ENCODE measurements at regions not wholly inside any gene's neighbourhood (a gene's known extent, or its start where the extent isn't known, plus 50 kb on each side); places are given as distances from the start of the nearest gene placed in this dataset.

DNA sequence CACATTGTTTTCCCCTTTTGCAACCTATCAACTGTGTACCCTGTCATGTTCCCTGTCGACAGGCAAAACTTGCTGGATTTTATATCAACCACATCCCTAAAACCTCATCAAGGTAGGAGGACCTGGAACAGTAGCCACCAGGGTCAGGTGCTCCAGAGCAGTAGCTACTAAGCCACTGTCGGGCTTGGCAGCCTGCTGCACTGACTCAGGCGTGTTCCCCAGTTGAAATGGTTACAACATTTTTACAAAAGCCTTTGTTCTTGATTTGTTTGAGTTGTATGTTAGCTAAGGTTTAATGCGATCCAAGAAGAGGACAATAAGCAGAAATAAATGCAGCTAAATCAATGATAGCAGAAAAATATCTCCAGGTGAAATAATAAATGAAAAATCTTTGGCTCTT, 407.4 kb upstream of the TLE4 start:
- Mint-ChIP-seq H3K9me3 (peaks cover 0 to 7% (median 0%) of the 10 kb centered on the region in 5 donors), H3K4me3 (no peak overlapping the region), H3K27ac (no peak overlapping the region), H3K27me3 (peaks cover 0 to 5% of the 10 kb centered on the region in 2 donors), H3K36me3 (no peaks in the 10 kb centered on the region), H3K4me1 (no peaks in the 10 kb centered on the region)
- no peaks in the 10 kb centered on the region for H3K36me3 ChIP-seq (ENCODE audit: insufficient read depth, low read length)
- H3K4me3 ChIP-seq (ENCODE audit: low read length) = no peak overlapping the region
- POLR2A ChIA-PET = no interaction called here
- H3K27ac ChIP-seq (ENCODE audit: low read depth, low read length) = no peak overlapping the region
- H3K27me3 ChIP-seq (ENCODE audit: insufficient read depth, low read length, poor library complexity, severe bottlenecking) = no peaks in the 10 kb centered on the region
- H3K4me1 ChIP-seq (ENCODE audit: insufficient read depth, low read length) = no peaks in the 10 kb centered on the region
- DNase-seq = no peak
- CTCF ChIA-PET = no interaction called here
- no peaks in the 10 kb centered on the region for H3K9me3 ChIP-seq (ENCODE audit: low read length)

DNA sequence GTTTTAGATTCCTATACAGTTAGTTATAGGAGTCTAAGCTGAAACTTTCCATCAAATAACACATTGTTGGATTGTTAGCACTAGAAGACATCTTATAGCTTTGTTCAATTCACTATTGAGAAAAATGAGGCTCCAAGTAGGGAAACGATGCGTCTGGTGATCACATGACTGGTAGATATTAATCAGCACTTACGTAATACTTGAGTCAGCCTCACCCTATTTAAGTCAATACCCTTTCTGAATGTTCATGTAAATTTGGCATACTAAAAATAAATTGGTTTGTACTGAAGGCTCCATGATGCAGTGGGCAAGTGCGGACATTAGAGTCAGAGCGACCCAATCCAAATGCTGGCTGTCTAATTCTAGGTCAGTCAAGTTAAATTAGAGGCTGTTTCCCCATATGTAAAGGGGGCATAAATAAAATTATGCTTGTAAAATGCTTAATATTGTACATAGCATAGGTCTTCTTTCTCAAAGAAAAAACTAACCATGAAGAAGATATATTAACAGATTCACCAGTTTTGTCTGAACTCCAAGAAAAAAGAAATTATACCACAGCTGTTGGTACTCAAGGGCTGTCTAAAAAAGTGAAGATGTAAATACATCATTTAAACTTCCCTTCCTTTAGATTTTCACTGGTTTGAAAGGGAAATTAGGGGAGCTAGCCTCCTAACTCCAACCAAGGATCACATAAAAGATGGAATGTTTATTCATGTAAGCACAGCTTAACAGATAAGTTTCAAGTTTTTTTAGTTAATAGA, 406.6 kb upstream of the TLE4 start:
- no peaks in the 10 kb centered on the region for H3K9me3 ChIP-seq (ENCODE audit: low read length)
- peaks cover 0 to 3% of the 10 kb centered on the region in 2 donors for H3K27me3 Mint-ChIP-seq
- H3K27me3 ChIP-seq (ENCODE audit: insufficient read depth, low read length, poor library complexity, severe bottlenecking) = no peaks in the 10 kb centered on the region
- POLR2A ChIA-PET = no interaction called here
- H3K4me3 Mint-ChIP-seq = no peak overlapping the region
- no peak overlapping the region for H3K4me3 ChIP-seq (ENCODE audit: low read length)
- no peaks in the 10 kb centered on the region for H3K36me3 Mint-ChIP-seq
- no peak overlapping the region for H3K27ac ChIP-seq (ENCODE audit: low read depth, low read length)
- H3K36me3 ChIP-seq (ENCODE audit: insufficient read depth, low read length) = no peaks in the 10 kb centered on the region
- no peak overlapping the region for H3K27ac Mint-ChIP-seq
- peaks cover 0 to 6% (median 0%) of the 10 kb centered on the region in 5 donors for H3K9me3 Mint-ChIP-seq
- H3K4me1 ChIP-seq (ENCODE audit: insufficient read depth, low read length) = no peaks in the 10 kb centered on the region
- CTCF ChIA-PET = no interaction called here
- DNase-seq = no peak
- H3K4me1 Mint-ChIP-seq = no peaks in the 10 kb centered on the region

DNA sequence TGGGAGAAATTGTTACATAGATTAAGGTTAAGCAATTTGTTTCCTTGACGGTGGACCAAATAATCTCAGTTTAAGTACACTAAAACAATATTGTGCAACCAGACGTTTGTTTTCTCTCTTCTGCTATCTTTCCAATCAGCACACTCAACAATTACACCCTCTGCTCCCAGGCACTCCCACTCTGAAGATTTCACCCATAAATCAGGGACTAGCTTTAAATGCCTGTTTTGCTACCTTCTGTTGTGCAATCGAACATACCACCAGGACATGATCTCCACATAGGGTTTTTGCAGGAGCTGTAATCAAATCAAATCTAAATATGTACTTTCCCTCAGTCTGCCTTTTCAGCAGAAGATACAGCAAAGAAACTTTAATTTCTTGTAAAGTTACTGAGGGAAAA, 405.8 kb upstream of the TLE4 start:
- H3K9me3 Mint-ChIP-seq = peaks cover 0 to 6% (median 2%) of the 10 kb centered on the region in 5 donors
- CTCF ChIA-PET = no interaction called here

DNA sequence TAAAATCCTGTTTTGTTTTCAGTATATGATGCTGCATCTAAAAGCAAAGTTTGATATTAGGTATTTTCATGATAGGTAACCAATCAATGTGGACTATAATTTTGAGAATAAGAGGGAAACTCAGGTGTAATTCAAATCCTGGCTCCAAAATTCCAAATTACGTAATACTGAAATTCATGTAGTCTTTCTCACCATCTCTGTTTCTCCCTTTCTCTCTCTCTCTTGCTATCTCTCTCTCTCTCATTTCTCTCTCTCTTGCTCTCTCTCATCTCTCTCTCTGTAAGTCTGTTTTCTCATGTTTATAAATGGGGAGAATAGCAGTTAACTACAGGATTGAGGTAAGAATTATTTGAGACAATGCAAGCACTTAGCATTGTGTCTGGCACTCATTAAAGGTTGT, 401.1 kb upstream of the TLE4 start:
- H3K9me3 Mint-ChIP-seq = peaks cover 0 to 6% (median 2%) of the 10 kb centered on the region in 5 donors
- Histone ChIP-seq H3K27me3 (ENCODE audit: insufficient read depth, low read length, poor library complexity, severe bottlenecking) (no peaks in the 10 kb centered on the region), H3K4me1 (ENCODE audit: insufficient read depth, low read length) (no peaks in the 10 kb centered on the region), H3K4me3 (ENCODE audit: low read length) (no peak overlapping the region), H3K27ac (ENCODE audit: low read depth, low read length) (no peak overlapping the region), H3K36me3 (ENCODE audit: insufficient read depth, low read length) (no peaks in the 10 kb centered on the region), H3K9me3 (ENCODE audit: low read length) (no peaks in the 10 kb centered on the region)
- no peaks in the 10 kb centered on the region for H3K4me1 Mint-ChIP-seq
- CTCF ChIA-PET = no interaction called here
- H3K4me3 Mint-ChIP-seq = no peak overlapping the region
- no peak overlapping the region for H3K27ac Mint-ChIP-seq
- H3K27me3 Mint-ChIP-seq = peaks cover 0 to 3% of the 10 kb centered on the region in 2 donors
- POLR2A ChIA-PET = no interaction called here
- no peak for DNase-seq
- H3K36me3 Mint-ChIP-seq = no peaks in the 10 kb centered on the region

More for the DNA sequence above, 405.8 kb upstream of the TLE4 start:
- H3K9me3 ChIP-seq (ENCODE audit: low read length) = no peaks in the 10 kb centered on the region
- no peak overlapping the region for H3K4me3 ChIP-seq (ENCODE audit: low read length)
- no peak for DNase-seq
- no peaks in the 10 kb centered on the region for H3K27me3 ChIP-seq (ENCODE audit: insufficient read depth, low read length, poor library complexity, severe bottlenecking)
- H3K36me3 Mint-ChIP-seq = no peaks in the 10 kb centered on the region
- no peak overlapping the region for H3K4me3 Mint-ChIP-seq
- no peak overlapping the region for H3K27ac ChIP-seq (ENCODE audit: low read depth, low read length)
- no peaks in the 10 kb centered on the region for H3K36me3 ChIP-seq (ENCODE audit: insufficient read depth, low read length)
- H3K4me1 Mint-ChIP-seq = no peaks in the 10 kb centered on the region
- H3K27ac Mint-ChIP-seq = no peak overlapping the region
- peaks cover 0 to 3% of the 10 kb centered on the region in 2 donors for H3K27me3 Mint-ChIP-seq
- POLR2A ChIA-PET = no interaction called here
- no peaks in the 10 kb centered on the region for H3K4me1 ChIP-seq (ENCODE audit: insufficient read depth, low read length)

DNA sequence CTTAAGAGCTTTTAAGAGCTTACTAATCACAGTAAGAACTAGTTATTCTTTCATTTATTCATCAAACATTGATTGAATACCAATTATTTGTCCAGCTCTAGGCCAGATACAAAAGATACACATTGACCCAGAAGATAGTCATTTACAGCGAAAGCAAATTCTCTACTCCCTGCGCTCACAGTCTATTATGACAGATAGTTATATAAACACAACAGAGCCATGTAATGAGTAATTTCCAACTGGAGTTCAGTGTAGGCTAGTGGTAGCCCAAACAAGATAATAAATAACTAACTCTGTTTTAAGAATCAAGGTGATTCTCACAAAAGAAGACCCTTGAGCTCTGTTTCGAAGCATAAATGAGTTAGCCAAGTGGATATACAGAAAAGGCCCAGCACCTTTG, 397.8 kb upstream of the TLE4 start:
- no peaks in the 10 kb centered on the region for H3K9me3 ChIP-seq (ENCODE audit: low read length)
- H3K4me3 ChIP-seq (ENCODE audit: low read length) = no peak overlapping the region
- no peaks in the 10 kb centered on the region for H3K36me3 Mint-ChIP-seq
- no peaks in the 10 kb centered on the region for H3K27me3 Mint-ChIP-seq
- H3K4me3 Mint-ChIP-seq = no peak overlapping the region
- peaks cover 1 to 8% (median 2%) of the 10 kb centered on the region in 5 donors for H3K9me3 Mint-ChIP-seq
- H3K4me1 ChIP-seq (ENCODE audit: insufficient read depth, low read length) = no peaks in the 10 kb centered on the region
- CTCF ChIA-PET = no interaction called here
- H3K27ac ChIP-seq (ENCODE audit: low read depth, low read length) = no peak overlapping the region
- POLR2A ChIA-PET = no interaction called here
- H3K27me3 ChIP-seq (ENCODE audit: insufficient read depth, low read length, poor library complexity, severe bottlenecking) = no peaks in the 10 kb centered on the region
- DNase-seq = no peak
- H3K27ac Mint-ChIP-seq = no peak overlapping the region
- H3K4me1 Mint-ChIP-seq = no peaks in the 10 kb centered on the region
- H3K36me3 ChIP-seq (ENCODE audit: insufficient read depth, low read length) = no peaks in the 10 kb centered on the region

DNA sequence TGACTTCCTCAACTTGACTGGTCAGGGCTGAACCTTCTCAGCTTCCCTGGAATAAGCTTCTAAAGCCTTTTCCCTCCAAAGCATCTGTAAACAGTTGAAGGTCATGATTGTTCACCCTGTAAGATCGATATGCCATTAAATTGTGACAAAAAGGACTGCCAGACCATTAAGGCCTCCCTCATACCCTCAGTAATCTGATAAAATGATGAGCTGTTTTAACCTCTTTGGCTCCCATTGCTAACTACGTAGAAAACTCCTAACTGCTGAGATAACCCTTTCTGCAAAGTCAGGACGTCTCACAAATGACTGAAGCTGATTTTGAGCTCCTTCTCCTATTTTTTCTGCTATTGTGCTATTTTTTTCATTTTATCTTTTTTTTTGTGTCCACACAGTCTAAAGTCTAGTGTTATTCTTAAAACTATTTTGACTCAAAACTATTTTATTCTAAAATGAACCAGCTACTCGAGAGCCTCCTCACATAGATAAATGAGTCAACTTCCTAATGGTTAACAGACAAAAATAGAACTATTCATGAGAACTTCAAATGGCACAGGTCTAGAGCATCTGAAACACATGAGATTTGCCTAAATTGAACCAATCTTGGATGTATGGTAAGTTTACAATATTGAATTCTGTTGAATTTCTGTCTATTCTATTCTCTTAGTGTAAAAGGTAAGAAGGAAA, 395.6 kb upstream of the TLE4 start:
- no peak overlapping the region for H3K4me3 ChIP-seq (ENCODE audit: low read length)
- H3K4me1 ChIP-seq (ENCODE audit: insufficient read depth, low read length) = no peaks in the 10 kb centered on the region
- H3K4me1 Mint-ChIP-seq = no peaks in the 10 kb centered on the region
- H3K4me3 Mint-ChIP-seq = no peak overlapping the region
- no peak overlapping the region for H3K27ac Mint-ChIP-seq
- ChIA-PET POLR2A (no interaction called here), CTCF (no interaction called here)
- no peaks in the 10 kb centered on the region for H3K27me3 ChIP-seq (ENCODE audit: insufficient read depth, low read length, poor library complexity, severe bottlenecking)
- no peaks in the 10 kb centered on the region for H3K36me3 Mint-ChIP-seq
- no peaks in the 10 kb centered on the region for H3K36me3 ChIP-seq (ENCODE audit: insufficient read depth, low read length)
- no peaks in the 10 kb centered on the region for H3K9me3 ChIP-seq (ENCODE audit: low read length)
- peaks cover 1 to 8% (median 2%) of the 10 kb centered on the region in 5 donors for H3K9me3 Mint-ChIP-seq
- no peak overlapping the region for H3K27ac ChIP-seq (ENCODE audit: low read depth, low read length)
- no peak for DNase-seq
- no peaks in the 10 kb centered on the region for H3K27me3 Mint-ChIP-seq

DNA sequence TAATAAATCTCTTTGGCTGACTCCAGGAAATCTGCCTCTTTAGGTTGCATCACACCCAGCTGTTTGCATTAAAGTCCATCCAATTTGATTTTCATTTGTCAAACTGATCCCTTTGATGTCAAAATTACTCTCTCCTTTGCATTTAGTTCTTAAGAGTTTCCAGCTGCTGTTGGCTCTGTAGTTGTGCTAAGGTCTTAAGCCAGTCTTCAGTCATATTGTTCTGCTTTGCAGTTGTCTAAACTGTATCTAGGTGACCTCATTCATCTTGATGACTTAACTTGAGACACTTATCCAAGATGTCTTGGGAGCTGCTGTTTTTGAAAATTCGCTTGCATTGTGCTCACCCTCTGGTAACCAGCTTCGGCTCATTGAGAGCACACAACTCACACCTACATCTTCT, 386.9 kb upstream of the TLE4 start:
- Histone ChIP-seq H3K4me3 (ENCODE audit: low read length) (no peak overlapping the region), H3K9me3 (ENCODE audit: low read length) (no peaks in the 10 kb centered on the region), H3K36me3 (ENCODE audit: insufficient read depth, low read length) (no peaks in the 10 kb centered on the region), H3K27me3 (ENCODE audit: insufficient read depth, low read length, poor library complexity, severe bottlenecking) (no peaks in the 10 kb centered on the region), H3K27ac (ENCODE audit: low read depth, low read length) (no peak overlapping the region), H3K4me1 (ENCODE audit: insufficient read depth, low read length) (no peaks in the 10 kb centered on the region)
- Mint-ChIP-seq H3K9me3 (peaks cover 0 to 3% (median 2%) of the 10 kb centered on the region in 5 donors), H3K4me3 (no peak overlapping the region), H3K27me3 (peaks cover 0 to 2% of the 10 kb centered on the region in 2 donors), H3K27ac (no peak overlapping the region), H3K36me3 (no peaks in the 10 kb centered on the region), H3K4me1 (no peaks in the 10 kb centered on the region)
- POLR2A ChIA-PET = no interaction called here
- CTCF ChIA-PET = no interaction called here
- DNase-seq = no peak

DNA sequence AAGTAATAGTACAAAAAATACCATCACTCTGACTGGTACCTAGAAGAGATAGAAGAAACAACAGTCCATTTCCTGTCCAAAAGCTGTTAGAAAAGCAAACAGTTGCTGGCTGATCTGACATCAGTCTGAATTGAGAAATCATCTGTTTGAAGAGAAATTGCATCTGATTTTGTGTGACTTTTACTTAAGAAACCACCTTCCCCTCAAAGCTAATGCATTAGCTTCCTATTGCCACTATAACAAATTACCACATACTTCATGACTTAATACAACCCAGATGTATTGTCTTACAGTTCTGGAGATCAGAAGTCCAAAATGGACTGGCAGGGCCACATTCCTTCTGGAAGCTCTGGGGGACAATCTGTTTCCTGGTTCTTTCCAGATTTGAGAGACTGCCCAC, 385.9 kb upstream of the TLE4 start:
- Mint-ChIP-seq H3K9me3 (peaks cover 0 to 3% (median 0%) of the 10 kb centered on the region in 5 donors), H3K4me1 (no peaks in the 10 kb centered on the region), H3K27ac (no peak overlapping the region), H3K4me3 (no peak overlapping the region), H3K27me3 (peaks cover 0 to 2% of the 10 kb centered on the region in 2 donors), H3K36me3 (no peaks in the 10 kb centered on the region)
- H3K9me3 ChIP-seq (ENCODE audit: low read length) = no peaks in the 10 kb centered on the region
- H3K27ac ChIP-seq (ENCODE audit: low read depth, low read length) = no peak overlapping the region
- no peaks in the 10 kb centered on the region for H3K4me1 ChIP-seq (ENCODE audit: insufficient read depth, low read length)
- H3K27me3 ChIP-seq (ENCODE audit: insufficient read depth, low read length, poor library complexity, severe bottlenecking) = no peaks in the 10 kb centered on the region
- H3K4me3 ChIP-seq (ENCODE audit: low read length) = no peak overlapping the region
- ChIA-PET POLR2A (no interaction called here), CTCF (no interaction called here)
- no peak for DNase-seq
- no peaks in the 10 kb centered on the region for H3K36me3 ChIP-seq (ENCODE audit: insufficient read depth, low read length)
